Keratinocyte (primary cell): ENCODE measurements at regions not wholly inside any gene's neighbourhood (a gene's known extent, or its start where the extent isn't known, plus 50 kb on each side); places are given as distances from the start of the nearest gene placed in this dataset.

Experiments
- DNase-seq: peaks from one replicate; pipeline ENCODE4 v3.0.0-alpha.2; 2011; ENCODE audit warnings: low read depth, missing footprints, low spot score
- FAIRE-seq: peaks from 2 replicates; lab custom pipeline; 2011; peaks lifted over from hg19 to GRCh38; lab: Jason Lieb, UNC
- H2AFZ ChIP-seq: 2 replicates; pipeline ENCODE4 v1.6.0; 2012; ENCODE audit warnings: low read length, control low read depth, inconsistent platforms; ENCODE audit not compliant: control insufficient read depth
- H3K27ac ChIP-seq: 2 replicates; pipeline ENCODE4 v1.5.1; 2011; ENCODE audit warnings: low read length; ENCODE audit not compliant: control insufficient read depth, insufficient read depth
- H3K27me3 ChIP-seq: 3 replicates; pipeline ENCODE4 v1.6.0; 2011; ENCODE audit warnings: low read length; ENCODE audit not compliant: control insufficient read depth, insufficient read depth; ENCODE audit errors: extremely low read depth
- H3K36me3 ChIP-seq, 2 experiments: 2 replicates in 1 of 2; 3 replicates in 1 of 2; pipeline ENCODE4 v1.5.1; 2011; ENCODE audit warnings: low read length in 2 of 2, mild to moderate bottlenecking in 1 of 2; ENCODE audit not compliant: control insufficient read depth in 2 of 2, insufficient read depth in 2 of 2; ENCODE audit errors: extremely low read depth in 1 of 2
- H3K4me1 ChIP-seq: 3 replicates; pipeline ENCODE4 v1.5.1; 2011; ENCODE audit warnings: low read length; ENCODE audit not compliant: control insufficient read depth, insufficient read depth; ENCODE audit errors: extremely low read depth
- H3K4me2 ChIP-seq: 3 replicates; pipeline ENCODE4 v1.6.0; 2011; ENCODE audit warnings: low read depth, low read length; ENCODE audit not compliant: control insufficient read depth, insufficient read depth; ENCODE audit errors: extremely low read depth
- H3K4me3 ChIP-seq, 3 experiments: fragments of 200-600 bp in 1 of 3; sonication (generic) in 1 of 3; 2 replicates in 2 of 3; 3 replicates in 1 of 3; pipeline ENCODE4 v1.5.1; 2011 to 2016; ENCODE audit warnings: low read length in 3 of 3, mild to moderate bottlenecking in 3 of 3, control low read depth in 2 of 3, inconsistent platforms in 1 of 3, low read depth in 1 of 3, mixed read lengths in 1 of 3, mixed run types in 1 of 3, moderate library complexity in 1 of 3; ENCODE audit not compliant: control insufficient read depth in 2 of 3, insufficient read depth in 2 of 3; ENCODE audit errors: extremely low read depth in 1 of 3
- H3K79me2 ChIP-seq: 2 replicates; pipeline ENCODE4 v1.6.0; 2012; ENCODE audit warnings: low read length; ENCODE audit not compliant: control insufficient read depth, insufficient read depth
- H3K9ac ChIP-seq: 3 replicates; pipeline ENCODE4 v1.6.0; 2011; ENCODE audit warnings: low read length; ENCODE audit not compliant: control insufficient read depth, insufficient read depth; ENCODE audit errors: extremely low read depth
- H3K9me1 ChIP-seq: 3 replicates; pipeline ENCODE4 v1.6.0; 2011; ENCODE audit warnings: low read length; ENCODE audit not compliant: control insufficient read depth, insufficient read depth; ENCODE audit errors: extremely low read depth
- H3K9me3 ChIP-seq: 2 replicates; pipeline ENCODE4 v1.5.1; 2012; ENCODE audit warnings: low read depth, low read length; ENCODE audit not compliant: control insufficient read depth
- H4K20me1 ChIP-seq: 3 replicates; pipeline ENCODE4 v1.6.0; 2011; ENCODE audit warnings: low read length; ENCODE audit not compliant: control insufficient read depth, insufficient read depth; ENCODE audit errors: extremely low read depth
- EZH2 ChIP-seq: IDR thresholded peaks from one replicate; pipeline ENCODE4 v1.6.1; 2012; ENCODE audit warnings: inconsistent platforms, mild to moderate bottlenecking, low read length, moderate library complexity
- dilution Hi-C: fragments of 300-500 bp; cut with MboI; formaldehyde crosslinking; loops from one replicate; pipeline ENCODE4 v1.7.0; 2020; ENCODE audit warnings: low sequenced_read_pairs; ENCODE audit not compliant: extremely low pct_ligation_motif_present
- TF ChIP-seq, protein P1 (sequence below), 3 experiments: IDR thresholded peaks in 1 of 3; conservative IDR thresholded peaks in 1 of 3; optimal IDR thresholded peaks in 1 of 3; 2 replicates in 2 of 3; 3 replicates in 1 of 3; pipeline versions ENCODE3 to v1.5.1; 2011; ENCODE audit warnings: low read length in 3 of 3, mild to moderate bottlenecking in 3 of 3, moderate library complexity in 2 of 3, control low read depth in 1 of 3, inconsistent platforms in 1 of 3; ENCODE audit not compliant: insufficient read depth in 2 of 3; ENCODE audit errors: extremely low read depth in 1 of 3

DNA sequence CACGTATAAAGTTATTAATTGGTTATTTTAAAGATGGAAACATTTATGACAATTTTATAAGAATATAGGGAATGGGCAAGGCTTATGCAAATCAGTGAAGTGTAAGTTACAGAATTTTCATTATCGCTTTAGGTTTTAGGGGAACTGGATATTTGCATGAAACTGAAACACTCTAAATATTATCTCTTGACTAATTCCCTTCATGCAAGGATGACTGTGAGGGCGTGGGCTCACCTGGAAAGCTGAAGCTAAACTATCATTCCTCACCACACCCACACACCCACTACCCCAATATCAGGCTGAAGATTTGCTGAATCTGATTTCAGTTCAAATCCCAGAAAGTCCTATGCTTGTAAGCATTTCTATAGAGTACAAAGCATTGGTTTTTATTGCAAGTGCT, 81.7 kb upstream of the ARHGAP24 start:
- H3K9me1 ChIP-seq = no peaks in the 10 kb centered on the region
- H2AFZ ChIP-seq = no peak overlapping the region
- FAIRE-seq (no peak), DNase-seq (no peak)
- no peak overlapping the region for H3K4me3 ChIP-seq
- H3K79me2 ChIP-seq = no peaks in the 10 kb centered on the region
- no peak overlapping the region for H3K9ac ChIP-seq
- no peak for TF ChIP-seq EZH2
- TF ChIP-seq, protein P1, sequence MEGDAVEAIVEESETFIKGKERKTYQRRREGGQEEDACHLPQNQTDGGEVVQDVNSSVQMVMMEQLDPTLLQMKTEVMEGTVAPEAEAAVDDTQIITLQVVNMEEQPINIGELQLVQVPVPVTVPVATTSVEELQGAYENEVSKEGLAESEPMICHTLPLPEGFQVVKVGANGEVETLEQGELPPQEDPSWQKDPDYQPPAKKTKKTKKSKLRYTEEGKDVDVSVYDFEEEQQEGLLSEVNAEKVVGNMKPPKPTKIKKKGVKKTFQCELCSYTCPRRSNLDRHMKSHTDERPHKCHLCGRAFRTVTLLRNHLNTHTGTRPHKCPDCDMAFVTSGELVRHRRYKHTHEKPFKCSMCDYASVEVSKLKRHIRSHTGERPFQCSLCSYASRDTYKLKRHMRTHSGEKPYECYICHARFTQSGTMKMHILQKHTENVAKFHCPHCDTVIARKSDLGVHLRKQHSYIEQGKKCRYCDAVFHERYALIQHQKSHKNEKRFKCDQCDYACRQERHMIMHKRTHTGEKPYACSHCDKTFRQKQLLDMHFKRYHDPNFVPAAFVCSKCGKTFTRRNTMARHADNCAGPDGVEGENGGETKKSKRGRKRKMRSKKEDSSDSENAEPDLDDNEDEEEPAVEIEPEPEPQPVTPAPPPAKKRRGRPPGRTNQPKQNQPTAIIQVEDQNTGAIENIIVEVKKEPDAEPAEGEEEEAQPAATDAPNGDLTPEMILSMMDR (optimal IDR thresholded peaks at IDR 0.05 in 1 of 3, IDR thresholded peaks at IDR 0.05 in 1 of 3, conservative IDR thresholded peaks at IDR 0.05 in 1 of 3; ENCODE audit: extremely low read depth in 1 of 3, insufficient read depth in 2 of 3, low read length in 3 of 3) = no peak
- dilution Hi-C loops = no loop called here
- no peak overlapping the region for H3K27ac ChIP-seq
- no peaks in the 10 kb centered on the region for H3K36me3 ChIP-seq
- H3K9me3 ChIP-seq = no peaks in the 10 kb centered on the region
- no peaks in the 10 kb centered on the region for H4K20me1 ChIP-seq
- no peaks in the 10 kb centered on the region for H3K27me3 ChIP-seq
- no peaks in the 10 kb centered on the region for H3K4me1 ChIP-seq
- H3K4me2 ChIP-seq = no peak overlapping the region

DNA sequence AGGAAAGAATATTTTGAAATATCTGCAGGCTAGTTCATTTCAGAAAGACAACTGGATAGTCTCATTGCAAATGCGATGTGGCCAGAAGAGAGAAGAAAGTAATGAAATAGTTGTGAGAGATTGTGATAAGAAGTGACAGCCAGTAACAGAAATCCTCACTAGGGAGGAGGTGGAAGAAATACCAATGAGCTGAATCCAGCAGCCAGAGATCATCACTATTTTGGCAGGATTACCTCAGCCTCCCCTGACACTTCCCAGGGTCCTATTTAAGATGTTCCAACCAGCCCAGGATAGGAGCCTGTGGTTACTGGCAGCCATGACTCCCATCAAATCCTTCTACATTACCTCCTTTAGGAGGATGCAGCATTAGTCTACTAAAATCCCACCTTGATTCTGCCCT, 76.7 kb upstream of the ARHGAP24 start:
- H3K36me3 ChIP-seq = no peaks in the 10 kb centered on the region
- no peak overlapping the region for H3K9ac ChIP-seq
- no peaks in the 10 kb centered on the region for H3K79me2 ChIP-seq
- no peaks in the 10 kb centered on the region for H4K20me1 ChIP-seq
- no peak overlapping the region for H3K4me3 ChIP-seq
- no peak for DNase-seq
- peak; percentile 46 for FAIRE-seq
- H3K27me3 ChIP-seq = no peaks in the 10 kb centered on the region
- no peaks in the 10 kb centered on the region for H3K9me3 ChIP-seq
- no peak overlapping the region for H2AFZ ChIP-seq
- H3K27ac ChIP-seq = no peak overlapping the region
- dilution Hi-C loops = no loop called here
- H3K4me2 ChIP-seq = no peak overlapping the region
- H3K4me1 ChIP-seq = no peaks in the 10 kb centered on the region
- H3K9me1 ChIP-seq = no peaks in the 10 kb centered on the region
- TF ChIP-seq EZH2 = no peak
- TF ChIP-seq, protein P1 (optimal IDR thresholded peaks at IDR 0.05 in 1 of 3, IDR thresholded peaks at IDR 0.05 in 1 of 3, conservative IDR thresholded peaks at IDR 0.05 in 1 of 3; ENCODE audit: extremely low read depth in 1 of 3, insufficient read depth in 2 of 3, low read length in 3 of 3) = no peak
